ENCODE measurements at regions not wholly inside any gene's neighbourhood (a gene's known extent, or its start where the extent isn't known, plus 50 kb on each side); places are given as distances from the start of the nearest gene placed in this dataset.

DNA sequence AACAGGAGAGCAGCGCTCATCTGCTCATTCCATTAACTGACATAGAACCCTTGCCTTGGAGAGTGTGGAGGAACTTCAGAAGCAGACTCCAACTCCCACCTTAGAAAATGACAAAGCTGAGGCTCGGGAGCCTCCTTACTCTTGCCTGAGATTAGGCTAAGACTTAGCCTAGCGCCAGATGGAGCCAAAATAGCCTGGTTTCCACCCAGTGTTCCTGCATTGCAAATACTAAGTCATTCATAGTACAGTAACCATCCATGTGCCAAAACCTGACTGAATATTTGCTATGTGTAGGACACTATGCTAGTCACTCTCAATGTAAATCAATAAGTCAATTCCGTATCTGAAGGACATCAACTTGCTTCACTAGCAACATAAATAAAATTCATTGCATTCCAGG, 387.4 kb upstream of the CPEB2 start:
- TF ChIP-seq, protein P1, sequence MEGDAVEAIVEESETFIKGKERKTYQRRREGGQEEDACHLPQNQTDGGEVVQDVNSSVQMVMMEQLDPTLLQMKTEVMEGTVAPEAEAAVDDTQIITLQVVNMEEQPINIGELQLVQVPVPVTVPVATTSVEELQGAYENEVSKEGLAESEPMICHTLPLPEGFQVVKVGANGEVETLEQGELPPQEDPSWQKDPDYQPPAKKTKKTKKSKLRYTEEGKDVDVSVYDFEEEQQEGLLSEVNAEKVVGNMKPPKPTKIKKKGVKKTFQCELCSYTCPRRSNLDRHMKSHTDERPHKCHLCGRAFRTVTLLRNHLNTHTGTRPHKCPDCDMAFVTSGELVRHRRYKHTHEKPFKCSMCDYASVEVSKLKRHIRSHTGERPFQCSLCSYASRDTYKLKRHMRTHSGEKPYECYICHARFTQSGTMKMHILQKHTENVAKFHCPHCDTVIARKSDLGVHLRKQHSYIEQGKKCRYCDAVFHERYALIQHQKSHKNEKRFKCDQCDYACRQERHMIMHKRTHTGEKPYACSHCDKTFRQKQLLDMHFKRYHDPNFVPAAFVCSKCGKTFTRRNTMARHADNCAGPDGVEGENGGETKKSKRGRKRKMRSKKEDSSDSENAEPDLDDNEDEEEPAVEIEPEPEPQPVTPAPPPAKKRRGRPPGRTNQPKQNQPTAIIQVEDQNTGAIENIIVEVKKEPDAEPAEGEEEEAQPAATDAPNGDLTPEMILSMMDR (IDR thresholded peaks at IDR 0.05 in 8 of 11, conservative IDR thresholded peaks at IDR 0.05 in 3 of 11), result no peak
- no peak for TF ChIP-seq POLR2AphosphoS5 (IDR thresholded peaks at IDR 0.05)
- no peak for TF ChIP-seq POLR2A (IDR thresholded peaks at IDR 0.05)

Measured in spleen (tissue), 7 donors.